ENCODE measurements at regions not wholly inside any gene's neighbourhood (a gene's known extent, or its start where the extent isn't known, plus 50 kb on each side); places are given as distances from the start of the nearest gene placed in this dataset.

GRCh38 chr14:86083616-86084015 is 553.7 kb downstream of the FLRT2 start:
- no peak for TF ChIP-seq CTCF (IDR thresholded peaks at IDR 0.05)
- TF ChIP-seq POLR2AphosphoS5 (IDR thresholded peaks at IDR 0.05; ENCODE audit: low read depth, low read length): no peak

Measured in Panc1 (cell line).